ENCODE measurements at regions not wholly inside any gene's neighbourhood (a gene's known extent, or its start where the extent isn't known, plus 50 kb on each side); places are given as distances from the start of the nearest gene placed in this dataset.

DNA sequence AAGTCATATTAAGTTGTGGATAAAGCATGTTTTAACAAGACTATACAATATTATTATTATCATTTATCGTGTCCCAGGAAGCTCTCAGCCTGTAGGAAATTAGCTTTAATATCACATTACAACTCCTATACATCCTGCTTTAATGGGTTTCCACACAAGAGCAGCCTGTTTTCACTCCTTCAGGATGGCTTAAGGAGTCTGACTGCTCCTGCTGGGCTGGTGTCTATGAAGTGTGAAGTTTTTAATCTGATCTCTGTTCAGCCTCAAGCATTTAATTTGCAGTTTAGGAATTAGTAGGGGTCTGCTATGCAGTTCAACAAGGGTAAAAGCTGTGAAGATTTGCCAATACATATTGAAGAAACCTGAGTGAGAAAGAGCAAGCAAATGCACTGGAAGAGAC, 653.4 kb upstream of the LRRC4C start:
- Histone ChIP-seq H3K9me3 (peaks cover 0 to 4% (median 0%) of the 10 kb centered on the region in 3 donors), H3K4me1 (no peaks in the 10 kb centered on the region), H3K27ac (no peak overlapping the region), H3K27me3 (no peaks in the 10 kb centered on the region), H3K36me3 (no peaks in the 10 kb centered on the region), H3K4me3 (no peak overlapping the region)
- 35 to 41% methylated on average over 1 of the region's 1 CpG for WGBS, 2 donors
- no peak for DNase-seq
- TF ChIP-seq POLR2A (IDR thresholded peaks at IDR 0.05) (no peak), CTCF (IDR thresholded peaks at IDR 0.05) (no peak)
- intact Hi-C loops (cut with DNase I): no loop called here

DNA sequence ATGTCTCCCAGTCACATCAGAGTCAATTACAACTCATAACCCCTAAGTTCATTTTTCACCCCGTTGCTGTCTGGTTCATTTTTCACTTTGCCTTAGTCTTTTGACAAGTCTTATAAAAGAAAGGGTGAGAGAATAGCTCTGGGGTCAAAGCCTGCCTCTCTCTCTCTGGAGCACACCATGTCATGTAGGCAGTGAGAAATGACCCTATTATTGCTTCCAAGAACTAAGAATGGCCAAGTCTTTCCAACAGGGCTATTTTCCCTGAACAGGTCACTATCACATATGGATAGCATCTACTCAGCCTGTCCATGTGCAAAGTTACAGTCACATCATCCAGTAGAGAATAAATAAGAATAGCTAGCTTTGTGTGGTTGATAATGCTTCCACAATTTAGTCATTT, 655.5 kb upstream of the LRRC4C start:
- peaks cover 0 to 4% (median 0%) of the 10 kb centered on the region in 3 donors for H3K9me3 ChIP-seq
- H3K27me3 ChIP-seq: no peaks in the 10 kb centered on the region
- intact Hi-C loops (cut with DNase I): no loop called here
- no peak for TF ChIP-seq CTCF (IDR thresholded peaks at IDR 0.05)
- no peak for TF ChIP-seq POLR2A (IDR thresholded peaks at IDR 0.05)
- WGBS, 2 donors: 21 to 45% methylated on average over 1 of the region's 1 CpG
- H3K36me3 ChIP-seq: no peaks in the 10 kb centered on the region
- H3K27ac ChIP-seq: no peak overlapping the region
- no peaks in the 10 kb centered on the region for H3K4me1 ChIP-seq
- DNase-seq: no peak
- H3K4me3 ChIP-seq: no peak overlapping the region

- H3K4me3 ChIP-seq: no peak overlapping the region
- intact Hi-C loops (cut with DNase I): no loop called here
- H3K9me3 ChIP-seq: no peaks in the 10 kb centered on the region
- H3K27ac ChIP-seq: no peak overlapping the region
- no peaks in the 10 kb centered on the region for H3K4me1 ChIP-seq
- no peaks in the 10 kb centered on the region for H3K36me3 ChIP-seq
- no peaks in the 10 kb centered on the region for H3K27me3 ChIP-seq
- 50 to 70% methylated on average over 1 of the region's 1 CpG for WGBS, 2 donors
- DNase-seq: no peak
- TF ChIP-seq CTCF (IDR thresholded peaks at IDR 0.05) (no peak), POLR2A (IDR thresholded peaks at IDR 0.05) (no peak)
These were observed 679.0 kb upstream of the LRRC4C start for GRCh38 chr11:42138454-42138853.

- Histone ChIP-seq H3K27me3 (no peaks in the 10 kb centered on the region), H3K4me1 (no peaks in the 10 kb centered on the region), H3K4me3 (no peak overlapping the region), H3K36me3 (no peaks in the 10 kb centered on the region), H3K9me3 (peaks cover 0 to 14% (median 0%) of the 10 kb centered on the region in 3 donors), H3K27ac (no peak overlapping the region)
- intact Hi-C loops (cut with DNase I): no loop called here
- TF ChIP-seq POLR2A (IDR thresholded peaks at IDR 0.05) (no peak), CTCF (IDR thresholded peaks at IDR 0.05) (no peak)
- no peak for DNase-seq
These were observed 685.9 kb upstream of the LRRC4C start for GRCh38 chr11:42145311-42145710.

GRCh38 chr11:42161886-42162285, 702.4 kb upstream of the LRRC4C start:
- H3K36me3 ChIP-seq: no peaks in the 10 kb centered on the region
- 48 to 57% methylated on average over 1 of the region's 1 CpG for WGBS, 2 donors
- H3K4me3 ChIP-seq: no peak overlapping the region
- TF ChIP-seq POLR2A (IDR thresholded peaks at IDR 0.05) (no peak), CTCF (IDR thresholded peaks at IDR 0.05) (no peak)
- no peaks in the 10 kb centered on the region for H3K9me3 ChIP-seq
- intact Hi-C loops (cut with DNase I): no loop called here
- H3K27me3 ChIP-seq: no peaks in the 10 kb centered on the region
- H3K4me1 ChIP-seq: no peaks in the 10 kb centered on the region
- DNase-seq: no peak
- H3K27ac ChIP-seq: no peak overlapping the region

All from esophagus squamous epithelium (tissue), 5 donors.